Ovary (tissue), 3 donors: ENCODE measurements at regions not wholly inside any gene's neighbourhood (a gene's known extent, or its start where the extent isn't known, plus 50 kb on each side); places are given as distances from the start of the nearest gene placed in this dataset.

ENCODE experiments used
- EP300 ChIP-seq: sonication (generic); formaldehyde crosslinking; IDR thresholded peaks from one replicate; pipeline ENCODE4 v1.6.1; 2017; ENCODE audit warnings: antibody characterized with exemption
- POLR2A ChIP-seq: fragments of 450-650 bp; IDR thresholded peaks from one replicate; pipeline ENCODE4 v1.6.1; 2017; ENCODE audit warnings: antibody characterized with exemption, mild to moderate bottlenecking, moderate library complexity
- TF ChIP-seq, protein P1 (sequence below), 3 donors: fragments of 450-650 bp in 2 of 3; fragments of 200-600 bp in 1 of 3; IDR thresholded peaks; one replicate each; pipeline versions ENCODE4 v1.5.1 to v1.8.0; 2016 to 2022; ENCODE audit warnings: antibody characterized with exemption in 3 of 3, mild to moderate bottlenecking in 1 of 3
- donor health status: DM: no; HTN: no; CAD: no.

DNA sequence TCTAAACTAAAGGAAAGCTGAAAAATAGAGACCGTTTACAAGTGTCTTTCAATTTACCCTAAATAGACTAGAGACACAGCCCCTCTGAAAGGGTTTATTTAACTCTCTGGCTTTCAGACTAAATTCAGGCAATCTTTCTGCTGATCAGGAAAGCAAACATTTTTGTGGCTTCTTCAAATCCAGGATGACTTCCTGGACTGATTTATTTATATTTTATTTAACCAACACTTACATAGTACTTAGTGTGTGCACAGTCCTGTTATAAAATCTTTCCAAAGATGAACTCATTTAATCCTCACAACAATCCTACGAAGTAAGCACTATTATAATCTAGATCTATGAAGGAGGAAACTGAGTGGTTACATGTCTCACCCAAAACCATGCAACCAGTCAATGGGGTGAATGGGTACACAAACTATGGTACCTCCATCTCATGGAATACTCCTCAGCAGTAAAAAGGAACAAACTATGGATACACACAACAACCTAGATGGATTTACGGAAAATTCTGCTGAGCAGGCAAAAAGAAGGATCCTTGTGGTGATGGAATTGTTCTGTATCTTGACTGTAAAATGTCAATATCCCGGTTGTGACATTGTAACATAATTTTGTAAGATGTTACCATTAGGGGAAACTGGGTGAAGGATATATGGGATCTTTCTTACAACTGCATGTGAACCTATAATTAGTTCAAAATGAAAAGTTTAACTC, 64.1 kb upstream of the MAMLD1 start:
- TF ChIP-seq, protein P1, sequence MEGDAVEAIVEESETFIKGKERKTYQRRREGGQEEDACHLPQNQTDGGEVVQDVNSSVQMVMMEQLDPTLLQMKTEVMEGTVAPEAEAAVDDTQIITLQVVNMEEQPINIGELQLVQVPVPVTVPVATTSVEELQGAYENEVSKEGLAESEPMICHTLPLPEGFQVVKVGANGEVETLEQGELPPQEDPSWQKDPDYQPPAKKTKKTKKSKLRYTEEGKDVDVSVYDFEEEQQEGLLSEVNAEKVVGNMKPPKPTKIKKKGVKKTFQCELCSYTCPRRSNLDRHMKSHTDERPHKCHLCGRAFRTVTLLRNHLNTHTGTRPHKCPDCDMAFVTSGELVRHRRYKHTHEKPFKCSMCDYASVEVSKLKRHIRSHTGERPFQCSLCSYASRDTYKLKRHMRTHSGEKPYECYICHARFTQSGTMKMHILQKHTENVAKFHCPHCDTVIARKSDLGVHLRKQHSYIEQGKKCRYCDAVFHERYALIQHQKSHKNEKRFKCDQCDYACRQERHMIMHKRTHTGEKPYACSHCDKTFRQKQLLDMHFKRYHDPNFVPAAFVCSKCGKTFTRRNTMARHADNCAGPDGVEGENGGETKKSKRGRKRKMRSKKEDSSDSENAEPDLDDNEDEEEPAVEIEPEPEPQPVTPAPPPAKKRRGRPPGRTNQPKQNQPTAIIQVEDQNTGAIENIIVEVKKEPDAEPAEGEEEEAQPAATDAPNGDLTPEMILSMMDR (IDR thresholded peaks at IDR 0.05) = no peak
- TF ChIP-seq EP300 (no peak), POLR2A (no peak)
